ENCODE measurements at regions not wholly inside any gene's neighbourhood (a gene's known extent, or its start where the extent isn't known, plus 50 kb on each side); places are given as distances from the start of the nearest gene placed in this dataset.
"Not testable (repeated sequence)": the region's sequence is repeated elsewhere in the genome, so short reads cannot be mapped to it uniquely, and the experiment has no call there.

GRCh38 chr9:15033316-15033715 is 123.1 kb upstream of the FREM1 start:
- no peak for DNase-seq (ENCODE audit: low read depth)

- DNase-seq (ENCODE audit: low read depth), result no peak
These were observed 122.6 kb upstream of the FREM1 start for GRCh38 chr9:15032860-15033259.

DNA sequence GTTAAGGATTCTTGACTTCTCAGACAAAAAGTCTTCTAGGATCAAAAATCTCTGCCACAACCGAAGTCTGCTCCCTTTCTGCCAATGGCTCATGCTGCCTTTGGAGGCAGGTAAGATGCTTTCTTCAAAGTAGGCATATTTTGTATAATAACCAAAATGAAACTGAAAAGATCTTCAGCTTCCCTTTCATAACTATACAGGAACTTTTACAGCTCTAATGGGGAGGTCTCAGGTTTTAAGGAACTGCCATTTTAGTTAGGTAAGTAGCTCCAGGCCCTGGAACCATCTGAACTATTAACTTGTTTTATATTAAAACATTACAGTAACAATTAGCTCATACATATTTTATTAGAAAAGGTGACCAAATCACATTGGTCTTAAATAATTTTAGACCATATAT is 110.9 kb upstream of the FREM1 start:
- DNase-seq (ENCODE audit: low read depth), result no peak

DNA sequence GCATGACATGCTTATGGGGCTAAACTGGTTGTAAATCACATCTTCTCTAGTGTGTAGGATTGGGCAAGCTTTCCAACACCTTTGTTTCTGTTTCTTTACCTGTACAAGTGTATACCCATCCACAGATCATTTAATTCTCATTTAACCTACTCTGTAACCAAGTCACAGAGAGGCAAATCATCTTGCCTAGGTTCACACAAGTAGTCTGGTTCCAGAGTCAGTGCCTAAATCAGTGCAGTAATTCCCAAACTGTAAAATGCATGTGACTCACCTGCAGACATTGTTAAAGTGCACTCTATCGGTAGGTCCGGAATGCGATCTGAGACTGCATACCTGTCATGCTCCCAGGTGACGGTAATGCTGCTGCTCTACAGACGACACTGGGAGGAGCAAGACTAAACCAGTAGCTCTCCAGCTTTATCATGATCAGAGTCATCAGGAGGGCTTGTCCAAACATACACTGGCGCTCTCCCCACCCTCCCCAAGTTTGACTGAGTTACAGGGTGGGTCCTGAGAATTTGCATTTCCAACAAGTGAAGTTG is 107.9 kb upstream of the FREM1 start:
- no peak for DNase-seq (ENCODE audit: low read depth)

GRCh38 chr9:15010581-15010980 is 100.4 kb upstream of the FREM1 start:
- no peak for DNase-seq (ENCODE audit: low read depth)

- DNase-seq (ENCODE audit: low read depth), result no peak
These were observed 97.5 kb upstream of the FREM1 start for GRCh38 chr9:15007698-15008097.

- DNase-seq (ENCODE audit: low read depth), result no peak
These were observed 84.5 kb upstream of the FREM1 start for GRCh38 chr9:14994738-14995137.

- no peak for DNase-seq (ENCODE audit: low read depth)
These were observed 83.8 kb upstream of the FREM1 start for GRCh38 chr9:14993901-14994554.

- peak; percentile 69 for DNase-seq (ENCODE audit: low read depth)
These were observed 83.0 kb upstream of the FREM1 start for GRCh38 chr9:14993061-14993800.

DNA sequence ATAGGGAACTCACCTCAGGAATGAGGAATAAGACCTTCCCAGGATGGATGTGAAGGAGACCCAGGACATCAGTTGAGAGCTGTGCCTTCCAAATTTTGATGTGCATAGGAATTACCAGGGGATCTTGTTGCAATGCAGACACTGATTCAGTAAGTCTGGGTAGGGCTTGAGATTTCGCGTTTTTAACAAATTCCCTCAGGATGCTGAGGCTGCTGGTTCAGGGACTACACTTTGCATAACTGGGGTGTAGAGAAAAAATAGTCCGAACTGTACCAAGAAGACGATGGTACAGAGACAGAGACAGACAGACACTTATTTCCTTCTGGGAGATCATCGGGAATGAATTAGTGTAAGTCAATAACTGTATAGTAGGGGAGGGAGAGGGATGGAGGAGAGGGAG is 82.3 kb upstream of the FREM1 start:
- DNase-seq (ENCODE audit: low read depth), result no peak

DNA sequence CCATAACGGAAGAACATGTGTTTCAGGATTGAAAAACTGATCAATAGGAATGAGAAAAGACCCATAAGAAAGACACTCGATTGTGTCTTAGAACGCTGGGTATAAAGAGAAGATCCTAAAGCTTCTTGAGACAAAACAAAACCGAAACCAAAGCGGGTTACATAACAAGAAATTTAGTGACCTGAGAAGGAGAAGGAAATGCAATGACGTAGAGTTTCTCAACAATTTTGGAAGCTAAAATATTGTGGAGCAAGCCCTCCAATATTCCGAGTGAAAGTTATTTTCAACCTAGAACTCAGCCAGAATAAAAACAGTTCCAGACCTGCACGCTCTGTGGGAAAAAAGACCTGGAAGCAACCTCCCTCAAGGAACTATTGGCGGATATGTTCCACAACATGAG is 81.9 kb upstream of the FREM1 start:
- DNase-seq (ENCODE audit: low read depth), result no peak

DNA sequence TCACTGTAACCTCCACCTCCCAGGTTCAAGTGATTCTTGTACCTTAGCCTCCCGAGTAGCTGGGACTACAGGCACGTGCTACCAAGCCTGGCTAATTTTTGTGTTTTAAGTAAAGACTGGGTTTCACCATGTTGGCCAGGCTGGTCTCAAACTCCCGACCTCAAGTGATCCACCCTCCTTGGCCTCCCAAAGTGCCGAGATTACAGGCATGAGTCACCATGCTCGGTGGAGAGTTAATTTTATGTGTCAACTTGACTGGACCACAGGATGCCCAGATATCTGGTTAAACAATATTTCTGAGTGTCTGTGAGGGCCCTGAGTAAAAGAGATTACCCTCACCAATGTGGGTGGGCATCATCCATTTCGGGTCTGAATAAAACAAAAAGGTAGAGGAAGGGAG is 80.4 kb upstream of the FREM1 start:
- not testable (repeated sequence) for DNase-seq (ENCODE audit: low read depth)

- DNase-seq (ENCODE audit: low read depth), result no peak
These were observed 79.6 kb upstream of the FREM1 start for GRCh38 chr9:14989811-14990210.

- not testable (repeated sequence) for DNase-seq (ENCODE audit: low read depth)
These were observed 79.1 kb upstream of the FREM1 start for GRCh38 chr9:14989336-14989735.

DNA sequence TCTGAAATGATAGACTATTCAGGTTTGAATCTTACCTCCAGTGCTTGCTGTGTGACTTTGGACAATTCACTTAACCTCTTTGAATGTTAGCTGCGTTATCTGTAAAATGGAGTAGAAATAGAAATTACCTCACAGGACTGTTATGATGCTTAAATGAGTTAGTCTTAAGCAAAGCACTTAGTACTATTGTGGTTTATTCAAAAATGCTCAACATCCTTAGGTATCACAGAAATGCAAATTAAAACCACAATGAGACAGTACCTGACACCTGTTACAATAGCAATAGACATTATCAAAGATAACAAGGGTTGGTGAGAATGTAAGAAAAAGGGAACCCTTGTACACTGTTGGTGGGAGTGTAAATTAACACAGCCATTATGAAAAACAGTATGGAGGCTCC is 77.6 kb upstream of the FREM1 start:
- DNase-seq (ENCODE audit: low read depth), result no peak

- no peak for DNase-seq (ENCODE audit: low read depth)
These were observed 75.2 kb upstream of the FREM1 start for GRCh38 chr9:14985419-14985818.

GRCh38 chr9:14983599-14983998 is 73.4 kb upstream of the FREM1 start:
- DNase-seq (ENCODE audit: low read depth), result no peak

GRCh38 chr9:14981291-14981950 is 71.2 kb upstream of the FREM1 start:
- no peak for DNase-seq (ENCODE audit: low read depth)

- DNase-seq (ENCODE audit: low read depth), result no peak
These were observed 68.1 kb upstream of the FREM1 start for GRCh38 chr9:14978022-14979000.

DNA sequence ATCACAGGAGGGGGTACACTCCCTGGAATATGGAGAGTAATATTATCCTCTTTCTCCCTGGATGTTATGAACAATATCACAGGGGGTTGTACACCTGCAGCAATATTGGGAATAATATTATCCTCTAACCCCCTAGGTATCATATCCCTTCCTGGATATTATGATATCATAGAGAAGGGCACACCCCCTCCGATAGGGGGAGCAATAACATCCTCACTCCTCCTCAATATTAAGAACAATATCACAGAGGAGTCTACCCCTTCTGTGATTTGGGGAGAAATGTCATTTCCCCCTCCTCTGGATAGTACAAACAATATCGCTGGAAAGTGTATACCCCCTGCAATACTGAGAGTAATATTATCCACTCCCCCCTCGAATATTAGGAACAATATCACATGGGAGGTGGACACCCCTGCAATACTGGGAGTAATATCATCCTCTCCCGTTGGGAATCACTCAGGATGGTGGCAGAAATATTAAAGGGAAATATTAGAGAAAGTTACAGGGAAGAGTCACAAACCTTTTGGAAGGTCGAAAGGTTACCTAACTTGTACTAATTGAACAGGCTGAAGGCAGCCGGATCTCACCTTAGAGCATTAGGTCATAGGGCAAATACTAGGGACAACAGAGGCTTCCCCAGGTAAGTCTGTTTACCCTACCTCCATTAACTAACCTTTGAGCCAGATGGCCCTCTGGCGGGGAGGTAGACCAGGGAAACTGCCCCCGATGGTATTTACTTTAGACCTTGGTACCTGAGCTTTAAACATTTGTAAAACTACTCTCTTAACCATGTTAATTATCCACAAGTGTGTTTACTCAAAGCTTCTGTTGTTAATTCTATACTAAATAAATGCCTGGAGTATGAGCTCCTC is 57.5 kb upstream of the FREM1 start:
- no peak for DNase-seq (ENCODE audit: low read depth)
